CD14-positive monocyte (primary cell): ENCODE measurements at regions not wholly inside any gene's neighbourhood (a gene's known extent, or its start where the extent isn't known, plus 50 kb on each side); places are given as distances from the start of the nearest gene placed in this dataset.

ENCODE experiments used
- DNase-seq, 3 donors: peaks; one replicate each; pipeline ENCODE4 v3.0.0-alpha.2; 2011 to 2022
- H2AFZ ChIP-seq: 2 replicates; pipeline ENCODE4 v1.6.0; 2012; ENCODE audit warnings: mild to moderate bottlenecking, low read depth, low read length, inconsistent platforms; ENCODE audit not compliant: insufficient read depth, poor library complexity, severe bottlenecking
- H3K27ac ChIP-seq, 2 donors: 1 replicate in 1 of 2; 2 replicates in 1 of 2; pipeline ENCODE4 v1.5.1; 2012 to 2013; ENCODE audit warnings: low read length in 2 of 2, control low read depth in 1 of 2, inconsistent platforms in 1 of 2, low read depth in 1 of 2, mild to moderate bottlenecking in 1 of 2
- H3K27me3 ChIP-seq, 2 donors: one replicate each; pipeline versions ENCODE4 v1.6.0 to v1.6.1; 2011 to 2013; ENCODE audit warnings: low read length in 2 of 2; ENCODE audit not compliant: control insufficient read depth in 2 of 2, insufficient read depth in 2 of 2
- H3K36me3 ChIP-seq, 2 donors: replicated peaks in 1 of 2; 1 replicate in 1 of 2; 2 replicates in 1 of 2; pipeline versions ENCODE4 v1.5.1 to v1.6.1; 2012 to 2013; ENCODE audit warnings: low read length in 2 of 2, control low read depth in 1 of 2, inconsistent platforms in 1 of 2, mild to moderate bottlenecking in 1 of 2; ENCODE audit not compliant: insufficient read depth in 2 of 2, control insufficient read depth in 1 of 2
- H3K4me1 ChIP-seq, 2 donors: 1 replicate in 1 of 2; 2 replicates in 1 of 2; pipeline versions ENCODE4 v1.5.1 to v1.6.1; 2012 to 2013; ENCODE audit warnings: low read length in 2 of 2, control low read depth in 1 of 2, inconsistent platforms in 1 of 2, mild to moderate bottlenecking in 1 of 2, moderate library complexity in 1 of 2; ENCODE audit not compliant: insufficient read depth in 2 of 2, control insufficient read depth in 1 of 2
- H3K4me2 ChIP-seq: replicated peaks from 2 replicates; pipeline ENCODE3; 2012; ENCODE audit warnings: low read length, moderate library complexity, mild to moderate bottlenecking; ENCODE audit not compliant: poor library complexity, severe bottlenecking; ENCODE audit errors: extremely low read depth
- H3K4me3 ChIP-seq, 3 experiments: fragments of 200-600 bp in 1 of 3; sonication (generic) in 1 of 3; replicated peaks in 1 of 3; 1 replicate in 2 of 3; 2 replicates in 1 of 3; pipeline ENCODE4 v1.5.1; 2011 to 2013; ENCODE audit warnings: low read length in 3 of 3, mild to moderate bottlenecking in 3 of 3, control low read depth in 2 of 3, low read depth in 2 of 3, inconsistent platforms in 1 of 3, moderate library complexity in 1 of 3
- H3K79me2 ChIP-seq: 2 replicates; pipeline ENCODE4 v1.6.0; 2012; ENCODE audit warnings: mild to moderate bottlenecking, control low read depth, inconsistent platforms, low read length, moderate library complexity; ENCODE audit not compliant: insufficient read depth
- H3K9ac ChIP-seq: 2 replicates; pipeline ENCODE4 v1.6.0; 2017; ENCODE audit warnings: low read length, mild to moderate bottlenecking; ENCODE audit not compliant: insufficient read depth, poor library complexity, severe bottlenecking
- H3K9me3 ChIP-seq, 2 donors: replicated peaks in 1 of 2; 1 replicate in 1 of 2; 2 replicates in 1 of 2; pipeline versions ENCODE4 v1.5.1 to v1.6.1; 2012 to 2013; ENCODE audit warnings: low read length in 2 of 2, control low read depth in 1 of 2; ENCODE audit not compliant: control insufficient read depth in 1 of 2, insufficient read depth in 1 of 2
- H4K20me1 ChIP-seq: 2 replicates; pipeline ENCODE4 v1.6.0; 2012; ENCODE audit warnings: mild to moderate bottlenecking, low read length, control low read depth, moderate library complexity; ENCODE audit not compliant: insufficient read depth
- H3K27ac Mint-ChIP-seq, 7 donors: one replicate each; pipeline ENCODE4 v1.8.0; 2020; ENCODE audit warnings: mild to moderate bottlenecking in 7 of 7, mixed read lengths in 7 of 7, moderate library complexity in 6 of 7, inconsistent platforms in 2 of 7
- H3K27me3 Mint-ChIP-seq, 3 donors: one replicate each; pipeline ENCODE4 v1.8.0; 2021 to 2022; ENCODE audit warnings: low read depth in 3 of 3, mild to moderate bottlenecking in 3 of 3, mixed read lengths in 3 of 3, moderate library complexity in 3 of 3, inconsistent platforms in 1 of 3
- H3K36me3 Mint-ChIP-seq, 2 donors: one replicate each; pipeline ENCODE4 v1.8.0; 2020; ENCODE audit warnings: mixed read lengths in 2 of 2, inconsistent platforms in 1 of 2, mild to moderate bottlenecking in 1 of 2
- H3K4me1 Mint-ChIP-seq: one replicate; pipeline ENCODE4 v1.8.0; 2020; ENCODE audit warnings: mild to moderate bottlenecking, mixed read lengths
- H3K4me3 Mint-ChIP-seq, 2 donors: one replicate each; pipeline ENCODE4 v1.8.0; 2020; ENCODE audit warnings: mild to moderate bottlenecking in 2 of 2, mixed read lengths in 2 of 2, moderate library complexity in 1 of 2
- H3K9me3 Mint-ChIP-seq, 7 donors: one replicate each; pipeline ENCODE4 v1.8.0; 2020 to 2022; ENCODE audit warnings: mixed read lengths in 7 of 7, mild to moderate bottlenecking in 6 of 7, moderate library complexity in 6 of 7, inconsistent platforms in 2 of 7
- WGBS: methylation state at CpG from one replicate; pipeline ENCODE4 v1.1.5; 2013; ENCODE audit warnings: missing lambda C conversion rate; ENCODE audit not compliant: insufficient coverage; 5-methylcytosine and 5-hydroxymethylcytosine counted together
- intact Hi-C, 2 donors: fragments of 100-400 bp; cut with micrococcal nuclease; formaldehyde crosslinking; loops; one replicate each; pipeline versions ENCODE4 v1.15.0 to v1.15.1; 2023
- TF ChIP-seq, protein P1 (sequence below): fragments of 200-600 bp; IDR thresholded peaks from one replicate; pipeline ENCODE4 v1.8.0; 2022; ENCODE audit warnings: antibody characterized with exemption, mild to moderate bottlenecking

DNA sequence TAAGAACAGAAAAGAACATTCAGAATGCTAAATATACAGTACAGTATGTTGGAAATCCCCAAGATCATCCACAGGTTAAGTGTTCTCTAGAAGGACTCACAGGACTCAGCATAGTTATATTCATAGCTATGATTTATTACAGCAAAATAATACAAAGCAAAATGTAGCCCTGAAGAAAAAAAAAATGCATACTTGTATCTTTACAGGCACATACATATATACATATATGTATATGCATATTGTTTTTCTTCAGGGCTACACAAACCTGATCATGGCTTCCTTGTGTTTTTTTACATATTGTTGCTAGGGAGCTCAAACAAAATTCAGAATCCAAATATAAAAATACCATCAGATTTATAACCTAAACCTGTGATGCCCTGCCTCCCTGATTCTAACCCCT lies 78.5 kb downstream of the TUBA3C start:
- no peak overlapping the region for H3K4me2 ChIP-seq
- no peaks in the 10 kb centered on the region for H3K36me3 ChIP-seq
- intact Hi-C loops: no loop called here
- Mint-ChIP-seq H3K4me1 (no peaks in the 10 kb centered on the region), H3K27me3 (no peaks in the 10 kb centered on the region), H3K36me3 (no peaks in the 10 kb centered on the region), H3K27ac (no peak overlapping the region), H3K4me3 (no peak overlapping the region), H3K9me3 (peaks cover 3 to 12% (median 6%) of the 10 kb centered on the region in 7 donors)
- TF ChIP-seq, protein P1, sequence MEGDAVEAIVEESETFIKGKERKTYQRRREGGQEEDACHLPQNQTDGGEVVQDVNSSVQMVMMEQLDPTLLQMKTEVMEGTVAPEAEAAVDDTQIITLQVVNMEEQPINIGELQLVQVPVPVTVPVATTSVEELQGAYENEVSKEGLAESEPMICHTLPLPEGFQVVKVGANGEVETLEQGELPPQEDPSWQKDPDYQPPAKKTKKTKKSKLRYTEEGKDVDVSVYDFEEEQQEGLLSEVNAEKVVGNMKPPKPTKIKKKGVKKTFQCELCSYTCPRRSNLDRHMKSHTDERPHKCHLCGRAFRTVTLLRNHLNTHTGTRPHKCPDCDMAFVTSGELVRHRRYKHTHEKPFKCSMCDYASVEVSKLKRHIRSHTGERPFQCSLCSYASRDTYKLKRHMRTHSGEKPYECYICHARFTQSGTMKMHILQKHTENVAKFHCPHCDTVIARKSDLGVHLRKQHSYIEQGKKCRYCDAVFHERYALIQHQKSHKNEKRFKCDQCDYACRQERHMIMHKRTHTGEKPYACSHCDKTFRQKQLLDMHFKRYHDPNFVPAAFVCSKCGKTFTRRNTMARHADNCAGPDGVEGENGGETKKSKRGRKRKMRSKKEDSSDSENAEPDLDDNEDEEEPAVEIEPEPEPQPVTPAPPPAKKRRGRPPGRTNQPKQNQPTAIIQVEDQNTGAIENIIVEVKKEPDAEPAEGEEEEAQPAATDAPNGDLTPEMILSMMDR: no peak
- no peaks in the 10 kb centered on the region for H4K20me1 ChIP-seq
- H2AFZ ChIP-seq: no peak overlapping the region
- no peaks in the 10 kb centered on the region for H3K79me2 ChIP-seq
- DNase-seq: no peak
- H3K9me3 ChIP-seq: peaks cover 0 to 3% of the 10 kb centered on the region in 2 donors
- no peaks in the 10 kb centered on the region for H3K27me3 ChIP-seq
- H3K4me3 ChIP-seq: no peak overlapping the region
- no peaks in the 10 kb centered on the region for H3K4me1 ChIP-seq
- H3K9ac ChIP-seq: no peak overlapping the region
- H3K27ac ChIP-seq: no peak overlapping the region

DNA sequence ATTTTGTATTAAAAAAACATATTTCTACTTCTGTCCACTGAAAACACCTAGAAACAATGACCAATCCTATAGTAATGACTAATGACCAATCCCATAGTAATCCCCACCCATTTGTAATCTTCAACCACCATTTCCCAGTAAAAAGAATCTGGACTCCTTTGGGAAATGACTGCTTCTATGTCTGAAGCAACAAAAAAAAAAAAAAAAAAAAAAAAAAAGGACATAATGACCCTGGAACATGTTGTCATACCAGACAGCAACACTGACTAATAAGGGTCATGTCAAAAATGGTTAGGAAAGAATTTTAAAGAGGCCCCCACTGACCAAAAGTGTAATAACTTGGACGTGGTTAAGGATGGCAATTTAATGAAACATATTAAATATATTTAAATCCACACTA lies 88.3 kb downstream of the TUBA3C start:
- no peak overlapping the region for H3K4me2 ChIP-seq
- no peak overlapping the region for H3K4me3 Mint-ChIP-seq
- H3K36me3 ChIP-seq: no peaks in the 10 kb centered on the region
- no peaks in the 10 kb centered on the region for H3K4me1 Mint-ChIP-seq
- no peak overlapping the region for H2AFZ ChIP-seq
- H3K4me3 ChIP-seq: no peak overlapping the region
- no peak overlapping the region for H3K9ac ChIP-seq
- TF ChIP-seq, protein P1: no peak
- intact Hi-C loops: no loop called here
- no peak for DNase-seq
- WGBS: no CpG with 5 or more reads among the region's 1 CpG
- no peaks in the 10 kb centered on the region for H3K27me3 ChIP-seq
- H3K27ac ChIP-seq: no peak overlapping the region
- H3K9me3 Mint-ChIP-seq: peaks cover 0 to 31% (median 21%) of the 10 kb centered on the region in 7 donors
- no peaks in the 10 kb centered on the region for H4K20me1 ChIP-seq
- H3K79me2 ChIP-seq: no peaks in the 10 kb centered on the region
- peaks cover 35 to 48% of the 10 kb centered on the region in 2 donors for H3K9me3 ChIP-seq
- H3K27ac Mint-ChIP-seq: no peak overlapping the region
- H3K36me3 Mint-ChIP-seq: no peaks in the 10 kb centered on the region
- peaks cover 0 to 2% (median 0%) of the 10 kb centered on the region in 3 donors for H3K27me3 Mint-ChIP-seq
- no peaks in the 10 kb centered on the region for H3K4me1 ChIP-seq
